ENCODE measurements at regions not wholly inside any gene's neighbourhood (a gene's known extent, or its start where the extent isn't known, plus 50 kb on each side); places are given as distances from the start of the nearest gene placed in this dataset.

GRCh38 chr2:223494496-223494895 is 107.7 kb downstream of the SCG2 start:
- TF ChIP-seq POLR2A (IDR thresholded peaks at IDR 0.05; ENCODE audit: low read depth, low read length) (no peak), CTCF (conservative IDR thresholded peaks at IDR 0.05; ENCODE audit: low read depth, low read length) (no peak), CEBPB (IDR thresholded peaks at IDR 0.05; ENCODE audit: low read depth, low read length) (no peak), RCOR1 (IDR thresholded peaks at IDR 0.05; ENCODE audit: insufficient replicate concordance, low read length) (no peak), SMC3 (IDR thresholded peaks at IDR 0.05; ENCODE audit: low read depth, low read length) (no peak), USF2 (IDR thresholded peaks at IDR 0.05; ENCODE audit: low read depth, low read length) (no peak), RAD21 (IDR thresholded peaks at IDR 0.05; ENCODE audit: low read length) (no peak), MXI1 (IDR thresholded peaks at IDR 0.05; ENCODE audit: borderline replicate concordance, low read depth, low read length) (no peak), MAFK (IDR thresholded peaks at IDR 0.05; ENCODE audit: low read depth, low read length) (no peak), MAZ (IDR thresholded peaks at IDR 0.05; ENCODE audit: borderline replicate concordance, low read depth, low read length) (no peak), RFX5 (IDR thresholded peaks at IDR 0.05; ENCODE audit: low read depth, low read length) (no peak), NFE2L2 (IDR thresholded peaks at IDR 0.05; ENCODE audit: low read depth, low read length) (no peak), BHLHE40 (IDR thresholded peaks at IDR 0.05; ENCODE audit: low read depth, low read length) (no peak), ELK1 (IDR thresholded peaks at IDR 0.05; ENCODE audit: borderline replicate concordance, low read depth, low read length) (no peak)

All from IMR-90 (cell line).